ENCODE measurements at regions not wholly inside any gene's neighbourhood (a gene's known extent, or its start where the extent isn't known, plus 50 kb on each side); places are given as distances from the start of the nearest gene placed in this dataset.
"Not testable (repeated sequence)": the region's sequence is repeated elsewhere in the genome, so short reads cannot be mapped to it uniquely, and the experiment has no call there.

- FAIRE-seq (no peak), DNase-seq (ENCODE audit: low read depth) (no peak)
- H3K36me3 ChIP-seq (ENCODE audit: control insufficient read depth, insufficient read depth, low read length), result no peaks in the 10 kb centered on the region
- no peak for TF ChIP-seq CTCF (IDR thresholded peaks at IDR 0.05; ENCODE audit: insufficient read depth, low read length, severe bottlenecking)
- no peaks in the 10 kb centered on the region for H3K27me3 ChIP-seq (ENCODE audit: control insufficient read depth, insufficient read depth, low read length)
- no peak overlapping the region for H3K4me3 ChIP-seq (ENCODE audit: low read depth, low read length)
Measured at GRCh38 chr7:113338071-113338696, 219.8 kb upstream of the SMIM30 start.

GRCh38 chr7:113336838-113337237, 218.5 kb upstream of the SMIM30 start:
- H3K27me3 ChIP-seq (ENCODE audit: control insufficient read depth, insufficient read depth, low read length); DNase-seq (ENCODE audit: low read depth); H3K36me3 ChIP-seq (ENCODE audit: control insufficient read depth, insufficient read depth, low read length); FAIRE-seq; H3K4me3 ChIP-seq (ENCODE audit: low read depth, low read length): not testable (repeated sequence)

GRCh38 chr7:113331155-113331898, 213.0 kb upstream of the SMIM30 start:
- no peak overlapping the region for H3K4me3 ChIP-seq (ENCODE audit: low read depth, low read length)
- TF ChIP-seq CTCF (IDR thresholded peaks at IDR 0.05; ENCODE audit: insufficient read depth, low read length, severe bottlenecking), result no peak
- DNase-seq (ENCODE audit: low read depth) (no peak), FAIRE-seq (no peak)
- H3K36me3 ChIP-seq (ENCODE audit: control insufficient read depth, insufficient read depth, low read length), result no peaks in the 10 kb centered on the region
- H3K27me3 ChIP-seq (ENCODE audit: control insufficient read depth, insufficient read depth, low read length), result no peaks in the 10 kb centered on the region

- peak; percentile 7 for DNase-seq (ENCODE audit: low read depth)
- Histone ChIP-seq H3K36me3 (ENCODE audit: control insufficient read depth, insufficient read depth, low read length) (no peaks in the 10 kb centered on the region), H3K27me3 (ENCODE audit: control insufficient read depth, insufficient read depth, low read length) (no peaks in the 10 kb centered on the region), H3K4me3 (ENCODE audit: low read depth, low read length) (no peak overlapping the region)
- FAIRE-seq, result no peak
- no peak for TF ChIP-seq CTCF (IDR thresholded peaks at IDR 0.05; ENCODE audit: insufficient read depth, low read length, severe bottlenecking)
Measured at GRCh38 chr7:113321201-113321600, 202.8 kb upstream of the SMIM30 start.

- Histone ChIP-seq H3K4me3 (ENCODE audit: low read depth, low read length) (no peak overlapping the region), H3K36me3 (ENCODE audit: control insufficient read depth, insufficient read depth, low read length) (no peaks in the 10 kb centered on the region), H3K27me3 (ENCODE audit: control insufficient read depth, insufficient read depth, low read length) (no peaks in the 10 kb centered on the region)
- TF ChIP-seq CTCF (IDR thresholded peaks at IDR 0.05; ENCODE audit: insufficient read depth, low read length, severe bottlenecking), result no peak
- DNase-seq (ENCODE audit: low read depth) (no peak), FAIRE-seq (no peak)
Measured at GRCh38 chr7:113320419-113320818, 202.1 kb upstream of the SMIM30 start.

GRCh38 chr7:113314594-113314993, 196.2 kb upstream of the SMIM30 start:
- Histone ChIP-seq H3K27me3 (ENCODE audit: control insufficient read depth, insufficient read depth, low read length) (no peaks in the 10 kb centered on the region), H3K4me3 (ENCODE audit: low read depth, low read length) (no peak overlapping the region), H3K36me3 (ENCODE audit: control insufficient read depth, insufficient read depth, low read length) (no peaks in the 10 kb centered on the region)
- TF ChIP-seq CTCF (IDR thresholded peaks at IDR 0.05; ENCODE audit: insufficient read depth, low read length, severe bottlenecking), result no peak
- FAIRE-seq, result no peak
- no peak for DNase-seq (ENCODE audit: low read depth)
